Middle frontal gyrus (tissue), 1 donor: ENCODE measurements at regions not wholly inside any gene's neighbourhood (a gene's known extent, or its start where the extent isn't known, plus 50 kb on each side); places are given as distances from the start of the nearest gene placed in this dataset.
"Not testable (repeated sequence)": the region's sequence is repeated elsewhere in the genome, so short reads cannot be mapped to it uniquely, and the experiment has no call there.

Source experiments
- DNase-seq: peaks from one replicate; pipeline ENCODE4 v3.0.0-alpha.2; 2015; ENCODE audit warnings: low spot score; ENCODE audit errors: extremely low spot score

GRCh38 chr7:65453341-65454030 lies 79.8 kb downstream of the ZNF92 start:
- no peak for DNase-seq

GRCh38 chr7:65454469-65454868 lies 80.8 kb downstream of the ZNF92 start:
- no peak for DNase-seq

- not testable (repeated sequence) for DNase-seq
Measured at GRCh38 chr7:65455050-65455449, 81.4 kb downstream of the ZNF92 start.

GRCh38 chr7:65457705-65458104 lies 84.0 kb downstream of the ZNF92 start:
- no peak for DNase-seq

GRCh38 chr7:65459438-65459837 lies 85.8 kb downstream of the ZNF92 start:
- no peak for DNase-seq

GRCh38 chr7:65462148-65462716 lies 88.6 kb downstream of the ZNF92 start:
- DNase-seq = no peak

DNA sequence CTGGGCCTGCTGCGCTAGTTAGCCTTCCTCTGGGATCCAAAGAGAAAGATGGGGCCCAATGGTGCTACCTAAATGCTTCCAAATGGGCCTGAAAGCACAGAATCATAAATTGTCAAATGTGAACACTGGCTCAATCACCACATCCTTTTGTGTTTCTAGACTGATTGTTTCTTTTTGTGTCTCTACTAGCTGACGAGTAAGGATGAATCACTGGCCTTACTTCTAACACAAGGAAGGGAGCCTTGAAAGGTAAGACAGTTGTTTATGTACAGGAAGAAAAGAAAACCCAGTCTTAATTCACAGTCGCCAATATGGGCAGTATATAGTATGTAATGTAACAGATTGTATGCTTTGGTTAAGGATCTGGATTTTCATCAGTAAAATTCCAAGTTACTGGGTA lies 89.5 kb downstream of the ZNF92 start:
- no peak for DNase-seq

GRCh38 chr7:65469919-65470558 lies 96.4 kb downstream of the ZNF92 start:
- DNase-seq = not testable (repeated sequence)

- no peak for DNase-seq
Measured at GRCh38 chr7:65471587-65471986, 97.9 kb downstream of the ZNF92 start.

- no peak for DNase-seq
Measured at GRCh38 chr7:65475040-65475726, 101.5 kb downstream of the ZNF92 start.

GRCh38 chr7:65475734-65476319 lies 102.2 kb downstream of the ZNF92 start:
- no peak for DNase-seq

GRCh38 chr7:65477326-65477725 lies 103.7 kb downstream of the ZNF92 start:
- no peak for DNase-seq

GRCh38 chr7:65489260-65489767 lies 115.7 kb downstream of the ZNF92 start:
- DNase-seq = no peak

DNA sequence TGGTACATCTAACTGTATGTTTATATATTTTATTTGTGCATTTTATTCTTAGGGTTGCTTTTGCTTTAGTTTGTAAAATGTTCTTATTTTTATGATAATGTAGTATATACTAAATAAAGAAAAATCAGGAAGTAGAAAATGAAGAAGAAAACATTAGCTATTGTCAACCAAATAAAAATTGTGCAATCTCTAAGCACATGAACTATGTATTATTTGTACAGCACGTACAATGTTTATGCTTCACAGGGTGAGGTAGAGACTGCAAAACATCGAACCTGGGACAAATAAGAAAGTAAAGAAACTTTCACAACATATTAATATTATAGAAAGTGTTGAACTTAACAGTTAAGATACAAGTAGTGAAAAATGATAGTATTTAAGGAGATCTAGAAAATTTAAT lies 123.0 kb downstream of the ZNF92 start:
- not testable (repeated sequence) for DNase-seq

- no peak for DNase-seq
Measured at GRCh38 chr7:65503434-65504152, 129.9 kb downstream of the ZNF92 start.

GRCh38 chr7:65504504-65505319 lies 131.1 kb downstream of the ZNF92 start:
- DNase-seq = not testable (repeated sequence)

DNA sequence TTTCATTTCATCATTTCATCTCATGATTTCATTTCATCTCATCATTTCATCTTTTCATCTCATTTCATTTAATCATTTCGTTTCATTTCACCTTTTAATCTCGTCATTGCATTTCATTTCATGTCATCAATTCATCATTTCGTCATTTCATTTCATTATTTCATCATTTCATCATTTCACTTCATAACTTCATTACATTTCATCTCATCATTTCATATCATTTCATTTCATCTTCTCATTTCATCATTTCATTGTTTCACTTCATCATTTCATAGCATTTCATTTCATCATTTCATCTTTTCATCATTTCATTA lies 131.6 kb downstream of the ZNF92 start:
- not testable (repeated sequence) for DNase-seq

DNA sequence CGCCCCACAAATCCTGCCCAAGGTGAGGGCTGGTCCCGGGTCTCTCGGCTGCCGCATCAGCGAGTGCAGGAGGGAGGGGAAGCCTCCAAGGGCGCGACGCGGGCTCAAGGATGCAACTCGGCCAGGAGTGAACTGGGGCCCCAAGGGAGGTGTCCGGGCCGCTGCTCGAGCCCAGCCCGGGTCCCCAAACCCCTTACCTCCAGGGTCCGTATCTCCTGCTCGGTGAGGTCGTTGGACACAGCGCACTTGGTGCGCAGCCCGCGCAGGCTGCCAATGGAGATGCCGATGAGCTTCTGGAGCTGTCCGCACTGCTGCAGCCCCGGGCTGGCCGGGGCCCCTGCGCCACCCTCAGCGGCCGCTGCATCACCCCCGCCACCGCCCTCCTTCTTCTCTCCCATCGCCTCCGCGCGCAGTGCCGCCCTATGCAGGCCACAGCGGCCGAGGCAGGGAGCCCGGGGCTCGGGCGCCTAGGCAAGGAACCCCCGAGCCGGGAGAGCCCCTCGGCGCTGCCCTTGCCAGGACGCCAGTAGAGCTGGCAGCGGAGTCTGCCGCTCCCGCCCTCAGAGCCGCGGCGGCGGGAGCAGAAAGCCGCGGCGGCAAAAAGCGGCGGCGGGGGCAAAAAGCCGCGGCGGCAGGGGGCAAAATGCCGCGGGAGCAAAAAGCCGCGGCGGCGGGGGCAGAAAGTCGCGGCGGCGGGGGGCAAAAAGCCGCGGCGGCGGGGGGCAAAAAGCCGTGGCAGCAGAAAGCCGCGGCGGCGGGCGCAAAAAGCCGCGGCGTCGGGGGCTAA lies 135.1 kb downstream of the ZNF92 start:
- not testable (repeated sequence) for DNase-seq
